GM21723 (cell line): ENCODE measurements at regions not wholly inside any gene's neighbourhood (a gene's known extent, or its start where the extent isn't known, plus 50 kb on each side); places are given as distances from the start of the nearest gene placed in this dataset.
"Not testable (repeated sequence)": the region's sequence is repeated elsewhere in the genome, so short reads cannot be mapped to it uniquely, and the experiment has no call there.

Experiments
- ATAC-seq: cut with Tn5 transposase; IDR thresholded peaks from one replicate; pipeline ENCODE4 v1.9.1; 2021; ENCODE audit warnings: mild to moderate bottlenecking, moderate library complexity; ENCODE audit not compliant: unreplicated experiment

DNA sequence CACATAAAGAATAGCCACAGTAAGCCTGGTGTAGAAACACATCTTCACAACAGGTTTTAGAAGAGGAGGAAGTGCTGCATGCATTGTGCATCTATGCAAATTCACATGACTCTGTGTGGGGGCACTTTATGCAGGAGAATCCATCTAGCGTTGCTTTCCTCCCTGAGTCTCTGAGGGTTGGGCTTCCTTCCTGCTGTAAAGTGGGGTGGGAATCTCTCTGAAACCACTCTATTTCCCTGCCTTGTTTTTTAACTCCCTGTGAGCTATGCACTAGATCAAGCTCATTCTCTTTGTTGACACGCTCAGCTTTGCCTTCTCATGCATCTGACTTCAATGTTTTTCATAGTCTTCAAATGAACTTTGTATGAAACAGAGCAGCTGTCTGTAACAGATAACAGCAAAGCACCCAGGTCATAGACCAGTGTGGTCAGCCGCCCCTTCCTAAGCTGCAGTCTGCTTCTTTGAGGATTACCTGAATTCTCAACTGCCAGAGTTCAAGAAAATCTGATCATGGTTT, 102.7 kb upstream of the DPH5 start:
- peak; percentile 96 for ATAC-seq

DNA sequence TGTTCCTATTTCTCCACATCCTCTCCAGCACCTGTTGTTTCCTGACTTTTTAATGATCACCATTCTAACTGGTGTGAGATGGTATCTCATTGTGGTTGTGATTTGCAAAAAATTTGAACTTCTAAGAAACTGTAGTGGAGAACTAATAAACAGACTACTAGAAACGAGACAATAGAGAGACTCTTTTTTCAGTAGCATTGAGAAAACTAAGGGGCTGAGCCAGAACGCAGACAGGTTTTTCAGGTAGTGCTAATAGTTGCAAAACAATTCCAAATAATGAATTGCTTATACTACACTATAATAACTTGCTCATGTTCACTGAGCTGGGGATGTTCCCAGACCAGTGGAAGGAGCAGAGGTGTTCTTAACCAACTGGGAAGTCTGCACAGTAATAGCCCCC, 98.8 kb upstream of the DPH5 start:
- no peak for ATAC-seq

DNA sequence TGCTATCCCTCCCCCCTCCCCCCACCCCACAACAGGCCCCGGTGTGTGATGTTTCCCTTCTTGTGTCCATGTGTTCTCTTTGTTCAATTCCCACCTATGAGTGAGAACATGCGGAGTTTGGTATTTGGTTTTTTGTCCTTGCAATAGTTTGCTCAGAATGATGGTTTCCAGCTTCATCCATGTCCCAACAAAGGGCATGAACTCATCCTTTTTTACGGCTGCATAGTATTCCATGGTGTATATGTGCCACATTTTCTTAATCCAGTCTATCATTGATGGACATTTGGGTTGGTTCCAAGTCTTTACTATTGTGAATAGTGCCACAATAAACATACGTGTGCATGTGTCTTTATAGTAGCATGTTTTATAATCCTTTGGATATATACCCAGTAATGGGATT, 98.3 kb upstream of the DPH5 start:
- not testable (repeated sequence) for ATAC-seq

DNA sequence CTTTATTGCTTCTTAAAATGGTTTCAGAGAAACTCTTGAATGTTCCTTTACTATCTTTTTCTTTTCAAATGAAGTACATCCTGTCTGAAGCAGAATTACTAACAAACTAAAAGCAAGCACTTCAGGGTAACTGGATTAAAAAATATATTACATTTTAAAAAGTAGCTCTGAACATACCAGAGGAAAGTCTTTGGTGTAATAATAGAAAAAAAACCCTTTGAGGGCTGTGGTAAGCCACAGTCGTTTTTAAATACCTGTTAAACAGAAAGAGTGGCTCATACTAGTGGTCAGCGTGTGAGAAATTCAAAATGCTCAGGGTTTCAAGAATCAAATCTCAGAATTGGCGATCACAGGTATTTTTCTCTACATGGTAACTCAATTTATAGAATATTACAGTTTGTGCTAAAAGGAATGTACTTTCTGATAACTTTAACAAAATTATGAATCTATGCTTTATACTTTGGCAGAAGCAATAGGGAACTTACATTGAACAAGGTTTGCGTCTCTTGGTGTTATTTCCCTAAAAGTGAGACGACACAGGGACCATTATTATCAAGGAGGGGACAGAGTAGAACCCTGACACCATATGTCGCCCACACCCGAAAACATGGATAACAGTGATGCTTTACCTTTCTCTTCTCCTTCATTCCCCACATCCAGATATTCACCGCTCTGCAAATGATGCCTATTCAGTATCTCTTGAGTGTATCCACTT, 97.0 kb upstream of the DPH5 start:
- ATAC-seq: peak; percentile 98

DNA sequence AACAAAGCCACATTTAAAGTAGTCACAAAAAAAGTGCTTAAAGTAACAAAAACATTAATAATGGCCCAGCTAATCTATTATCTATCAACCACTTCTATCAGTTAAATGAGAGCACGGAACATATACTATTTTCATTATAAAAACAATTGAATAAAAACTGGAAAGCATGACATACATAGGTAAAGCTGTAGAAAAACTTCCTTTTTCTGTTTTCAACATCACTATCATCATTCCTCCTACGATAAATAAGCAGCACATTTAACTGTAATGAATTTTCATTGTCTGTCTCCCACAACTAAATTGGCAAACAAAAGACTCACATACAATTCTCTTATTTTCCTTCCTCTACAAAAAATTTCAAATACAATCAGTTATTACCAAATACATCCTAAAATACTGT, 96.4 kb upstream of the DPH5 start:
- ATAC-seq: no peak

DNA sequence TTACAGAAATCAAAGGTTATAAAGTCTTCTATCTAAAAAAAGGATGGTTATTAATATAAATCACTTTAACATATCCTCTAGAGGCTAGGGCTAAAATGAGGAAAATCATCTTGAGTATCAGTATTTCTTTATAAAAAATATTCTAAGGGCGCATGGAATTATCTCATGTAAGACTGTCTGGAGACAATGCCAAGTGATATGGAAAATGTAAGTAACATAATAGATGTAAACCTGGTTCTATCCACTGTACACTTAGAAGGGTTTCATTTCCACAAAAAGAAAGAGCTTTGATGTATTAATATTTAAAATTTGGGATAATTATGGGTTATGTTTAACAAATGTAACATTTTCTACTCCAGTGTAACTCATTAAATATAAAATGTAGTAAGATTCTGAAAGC, 95.9 kb upstream of the DPH5 start:
- no peak for ATAC-seq

DNA sequence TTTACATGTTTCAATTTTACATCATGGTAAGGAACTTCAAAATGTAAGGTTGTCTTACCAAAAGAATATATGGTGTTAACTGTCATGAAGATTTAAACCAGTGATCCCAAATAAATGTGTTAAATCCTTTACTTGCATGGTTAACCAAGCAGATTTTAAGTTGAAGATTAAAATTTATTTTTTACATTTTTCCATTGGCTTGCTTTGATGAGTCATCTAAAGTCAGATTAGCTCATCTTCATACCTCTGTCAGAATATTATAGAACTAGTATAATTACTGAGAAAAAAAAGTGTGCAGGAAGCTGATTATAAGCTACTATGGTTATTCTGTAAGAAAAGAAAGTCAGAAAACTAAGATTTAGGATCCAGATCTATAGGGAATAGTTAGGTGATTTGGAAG, 95.3 kb upstream of the DPH5 start:
- no peak for ATAC-seq

DNA sequence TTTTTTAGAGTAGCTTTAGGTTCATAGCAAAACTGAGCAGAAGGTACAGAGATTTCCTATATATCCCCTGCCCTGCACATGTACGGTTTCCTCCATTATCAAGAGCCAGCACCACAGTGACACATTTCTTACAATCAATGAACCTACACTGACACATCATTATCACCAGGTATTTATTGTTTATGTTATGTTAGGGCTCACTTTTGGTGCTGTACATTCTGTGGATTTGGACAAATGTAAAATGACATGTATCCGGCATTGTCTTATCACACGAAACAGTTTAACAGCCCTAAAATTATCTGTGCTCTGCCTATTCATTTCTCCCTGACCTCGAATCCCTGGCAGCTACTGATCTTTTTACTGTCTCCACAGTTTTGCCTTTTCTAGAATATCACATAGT, 93.7 kb upstream of the DPH5 start:
- no peak for ATAC-seq

DNA sequence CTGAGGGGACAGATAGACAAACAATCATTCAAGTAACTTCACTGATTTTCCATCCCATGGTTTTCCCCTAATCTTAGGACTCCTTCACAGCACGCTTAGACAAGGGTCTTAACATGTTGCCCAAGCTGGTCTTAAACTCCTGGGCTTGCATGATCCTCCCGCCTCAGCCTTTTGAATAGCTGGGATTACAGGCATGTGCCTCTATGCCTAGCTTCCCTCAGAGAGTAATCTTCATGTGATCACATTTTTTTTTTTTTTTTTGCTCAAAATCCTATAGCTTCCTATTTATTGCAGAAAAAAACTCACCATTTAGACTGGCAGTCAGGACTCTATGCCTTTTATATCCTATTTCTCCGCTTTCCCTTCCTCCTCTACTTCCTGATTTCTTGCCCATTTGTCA, 90.4 kb upstream of the DPH5 start:
- no peak for ATAC-seq

DNA sequence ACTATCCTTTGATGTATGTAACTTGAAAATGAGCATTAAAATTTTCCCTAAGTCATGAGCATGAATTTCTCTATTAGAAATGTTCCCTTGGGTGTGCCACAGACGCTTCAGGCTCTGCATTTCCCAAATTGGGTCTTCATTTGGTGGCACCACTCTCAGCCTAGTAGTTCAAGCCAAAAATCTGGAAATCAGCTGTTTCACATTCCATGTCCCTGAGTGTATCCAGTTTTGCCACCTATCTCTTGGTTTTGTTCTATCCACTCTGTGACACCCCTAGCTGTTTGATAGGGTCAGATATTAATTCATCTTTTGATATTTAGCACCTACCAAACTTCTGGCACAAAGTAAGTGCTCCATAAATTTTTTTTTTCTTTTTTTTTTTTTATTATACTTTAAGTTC, 89.5 kb upstream of the DPH5 start:
- no peak for ATAC-seq

DNA sequence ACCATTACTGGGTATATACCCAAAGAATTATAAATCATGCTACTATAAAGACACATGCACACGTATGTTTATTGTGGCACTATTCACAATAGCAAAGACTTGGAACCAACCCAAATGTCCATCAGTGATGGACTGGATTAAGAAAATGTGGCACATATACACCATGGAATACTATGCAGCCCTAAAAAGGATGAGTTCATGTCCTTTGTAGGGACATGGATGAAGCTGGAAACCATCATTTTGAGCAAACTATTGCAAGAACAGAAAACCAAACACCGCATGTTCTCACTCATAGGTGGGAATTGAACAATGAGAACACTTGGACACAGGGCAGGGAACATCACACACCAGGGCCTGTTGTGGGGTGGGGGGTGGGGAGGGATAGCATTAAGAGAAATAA, 88.5 kb upstream of the DPH5 start:
- ATAC-seq: not testable (repeated sequence)

DNA sequence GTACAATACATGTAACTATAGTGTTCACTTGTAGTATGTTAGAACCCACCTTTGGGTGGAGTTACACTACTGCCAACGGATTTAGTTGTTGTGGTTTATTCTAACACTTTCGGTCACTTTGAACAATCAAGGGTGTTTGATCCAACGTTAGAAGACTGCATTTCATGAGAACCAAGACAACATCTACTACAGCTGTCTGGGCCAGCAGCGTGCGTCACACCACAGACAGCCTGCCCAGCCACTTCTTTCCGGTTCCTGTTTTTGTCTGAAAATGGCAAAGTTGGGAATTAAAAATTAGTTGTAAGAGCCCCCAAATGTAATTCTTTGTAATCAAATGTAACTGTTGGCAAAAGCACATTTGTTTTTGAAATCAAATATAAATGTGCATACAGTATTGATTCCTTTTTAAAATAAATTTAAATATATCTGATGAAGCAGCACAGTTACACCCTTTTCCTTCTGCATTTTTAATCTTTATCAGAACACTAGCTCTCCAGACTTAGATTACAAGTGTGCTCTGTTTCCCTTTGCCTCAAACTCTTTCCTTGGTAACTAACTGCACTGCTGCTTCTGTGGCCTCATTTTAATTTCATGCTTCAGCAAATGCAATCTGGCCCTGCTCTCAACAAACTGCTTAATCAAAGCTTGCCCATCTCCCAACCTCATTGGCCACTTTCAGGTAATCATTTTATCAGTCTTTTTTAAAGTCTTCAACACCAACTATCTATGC, 86.6 kb upstream of the DPH5 start:
- ATAC-seq: peak; percentile 94

DNA sequence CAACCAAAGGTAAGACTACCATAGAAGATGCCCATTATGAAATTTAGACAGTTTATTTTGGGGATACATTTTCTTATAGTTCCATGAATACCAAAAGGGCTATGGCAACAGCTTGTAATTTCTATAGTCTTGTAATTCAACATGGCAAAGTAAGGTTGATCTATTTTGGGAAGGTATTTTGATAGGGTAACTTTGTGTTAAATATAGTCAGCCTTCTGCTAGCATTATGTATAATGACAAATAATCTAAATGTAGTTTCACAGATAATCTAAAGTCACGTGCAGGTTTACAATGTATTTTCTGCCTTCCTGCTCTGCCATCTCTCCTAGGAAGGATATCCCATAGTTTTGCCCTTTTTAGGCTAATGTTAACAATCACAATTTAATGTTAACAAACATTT, 85.9 kb upstream of the DPH5 start:
- no peak for ATAC-seq

DNA sequence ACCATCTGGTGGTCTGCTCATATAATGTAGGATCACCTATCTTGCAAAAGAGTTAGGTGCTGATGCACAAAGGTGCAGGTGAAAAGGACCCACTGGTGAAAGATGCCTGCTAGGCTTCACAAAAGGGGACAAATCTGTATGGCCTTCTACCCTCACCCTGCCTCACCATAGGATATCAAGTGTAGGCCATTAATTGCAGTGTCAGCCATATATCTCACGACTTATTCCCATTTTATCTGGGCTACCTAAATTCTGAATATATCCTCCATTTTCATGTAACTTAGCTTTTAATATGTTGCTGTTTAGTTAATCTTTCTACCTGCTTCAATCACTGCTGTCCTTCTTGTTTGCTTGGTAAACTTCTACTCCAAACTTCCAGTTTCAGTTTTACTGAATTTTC, 84.2 kb upstream of the DPH5 start:
- ATAC-seq: no peak

DNA sequence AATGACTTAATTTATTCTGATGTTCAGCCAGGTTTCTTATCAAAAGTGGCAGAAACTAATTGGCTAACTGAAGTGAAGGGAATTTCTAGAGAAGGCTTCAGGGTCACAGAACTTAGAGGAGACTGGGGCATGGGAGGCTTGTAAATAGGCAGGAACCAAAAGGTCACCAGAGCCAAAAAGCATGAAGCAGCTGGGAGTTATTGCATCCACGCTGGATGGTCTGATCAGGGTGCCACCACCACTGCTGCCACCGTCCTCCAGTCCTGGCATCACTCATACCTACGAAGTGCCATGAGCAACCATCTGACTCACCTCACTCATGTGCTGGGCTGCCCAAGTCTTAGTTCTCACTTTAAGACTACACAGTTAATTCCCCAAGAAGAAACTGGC, 82.5 kb upstream of the DPH5 start:
- ATAC-seq: no peak

DNA sequence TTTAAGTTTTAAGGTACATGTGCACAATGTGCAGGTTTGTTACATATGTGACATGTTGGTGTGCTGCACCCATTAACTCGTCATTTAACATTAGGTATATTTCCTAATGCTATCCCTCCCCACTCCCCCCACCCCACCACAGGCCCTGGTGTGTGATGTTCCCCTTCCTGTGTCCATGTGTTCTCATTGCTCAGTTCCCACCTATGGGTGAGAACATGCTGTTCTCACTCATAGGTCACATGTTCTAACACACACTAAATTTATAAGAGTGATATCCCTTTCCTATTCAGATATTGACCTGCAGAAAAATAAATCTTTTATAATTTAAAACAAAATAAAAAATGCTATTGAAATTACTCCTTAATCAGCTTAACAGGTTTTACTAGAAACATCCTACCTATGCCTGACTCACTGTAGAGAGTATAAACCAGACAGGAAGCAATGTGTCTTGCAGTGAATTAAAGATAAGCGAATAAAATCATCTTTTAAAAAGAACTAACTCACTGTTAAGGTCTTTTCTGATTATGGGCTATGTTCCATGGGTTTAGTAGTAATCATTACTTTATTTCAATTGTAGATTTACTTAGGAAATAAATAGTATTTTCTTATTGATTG, 82.0 kb upstream of the DPH5 start:
- no peak for ATAC-seq

DNA sequence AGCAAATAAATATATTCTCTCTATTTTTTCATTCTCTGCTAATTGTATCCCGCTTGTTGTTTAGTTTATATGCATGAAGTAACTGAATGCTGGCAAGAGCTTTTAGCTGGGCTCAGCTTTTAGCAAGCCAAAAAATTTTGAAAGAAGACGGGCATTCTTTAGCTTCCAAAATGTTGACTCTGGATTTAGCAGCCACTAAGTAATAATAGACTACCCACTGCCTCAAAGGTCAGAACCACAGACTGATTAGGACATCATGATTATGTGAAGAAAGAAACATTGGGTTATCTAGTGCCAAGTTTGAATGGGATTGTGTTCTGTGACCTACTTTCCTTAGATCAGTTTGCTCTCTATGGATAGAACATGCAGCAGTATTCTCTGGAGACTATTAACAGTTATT, 80.3 kb upstream of the DPH5 start:
- ATAC-seq: no peak

DNA sequence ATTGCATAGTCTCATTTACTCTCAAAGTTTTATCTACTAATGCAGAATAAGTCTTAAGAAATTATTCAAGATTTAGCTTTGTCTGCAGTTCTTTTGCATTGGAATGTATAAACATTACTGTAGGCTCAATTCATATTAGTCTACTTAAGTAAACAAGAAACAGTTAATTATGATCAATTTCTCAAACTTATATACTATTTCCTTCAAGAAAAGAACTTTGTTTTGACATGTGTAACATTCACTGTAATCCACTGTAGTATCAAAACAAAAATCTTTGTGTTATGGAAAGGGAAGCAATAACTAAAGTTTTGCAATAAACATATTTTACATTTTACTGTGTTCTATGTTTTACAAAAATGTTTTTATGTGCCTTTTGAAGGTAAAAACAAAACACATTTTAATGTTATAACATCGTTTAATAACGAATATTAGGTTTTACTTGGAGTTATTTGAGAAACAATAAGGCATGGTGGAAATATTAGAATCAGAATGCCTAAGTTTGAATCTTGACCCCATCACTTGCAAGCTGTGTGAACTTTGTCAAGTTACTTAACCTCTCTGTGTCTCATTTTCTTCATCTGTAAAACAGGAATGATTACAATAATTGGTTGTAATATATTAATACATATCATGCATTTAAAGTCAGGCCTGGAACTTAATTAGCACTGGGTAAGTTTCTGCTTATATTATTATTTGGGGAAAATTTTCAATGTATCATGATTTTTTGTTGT, 77.0 kb upstream of the DPH5 start:
- ATAC-seq: no peak

DNA sequence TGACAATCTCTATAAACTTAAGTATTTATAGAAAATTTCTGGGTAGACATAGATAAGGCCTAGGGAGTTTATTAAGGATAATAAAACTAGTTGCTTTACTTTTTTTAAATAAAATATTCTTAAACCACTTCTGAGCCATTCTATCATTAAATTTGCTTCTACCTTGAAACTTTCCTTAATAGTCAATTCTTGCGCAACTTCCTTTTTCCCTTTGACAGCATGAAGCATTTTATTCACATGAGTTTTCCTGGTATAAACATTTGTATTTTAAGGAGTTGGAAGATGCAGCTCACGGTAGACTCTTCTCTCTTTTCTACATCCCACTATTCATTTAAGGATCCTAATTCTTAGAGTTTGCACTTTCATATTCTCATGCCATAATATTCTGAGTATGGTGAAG, 75.8 kb upstream of the DPH5 start:
- no peak for ATAC-seq

DNA sequence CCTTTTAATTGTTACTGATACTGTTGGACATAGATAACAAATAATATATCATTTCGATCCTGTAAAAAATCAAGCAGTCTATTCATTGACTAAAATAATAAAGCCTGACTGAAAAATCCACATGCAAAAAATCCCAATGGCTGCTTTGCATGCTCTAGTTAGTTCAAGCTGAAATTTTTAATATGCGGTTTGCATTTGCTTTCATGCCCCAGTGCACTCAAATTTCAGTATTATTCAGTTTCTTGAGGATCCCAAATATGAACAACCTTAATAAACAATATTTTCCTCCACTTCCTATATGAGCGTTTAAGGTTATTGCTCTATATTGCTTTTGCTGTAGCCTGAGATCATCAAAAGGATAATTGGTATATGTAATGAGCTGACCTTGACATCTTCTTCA, 75.1 kb upstream of the DPH5 start:
- no peak for ATAC-seq

DNA sequence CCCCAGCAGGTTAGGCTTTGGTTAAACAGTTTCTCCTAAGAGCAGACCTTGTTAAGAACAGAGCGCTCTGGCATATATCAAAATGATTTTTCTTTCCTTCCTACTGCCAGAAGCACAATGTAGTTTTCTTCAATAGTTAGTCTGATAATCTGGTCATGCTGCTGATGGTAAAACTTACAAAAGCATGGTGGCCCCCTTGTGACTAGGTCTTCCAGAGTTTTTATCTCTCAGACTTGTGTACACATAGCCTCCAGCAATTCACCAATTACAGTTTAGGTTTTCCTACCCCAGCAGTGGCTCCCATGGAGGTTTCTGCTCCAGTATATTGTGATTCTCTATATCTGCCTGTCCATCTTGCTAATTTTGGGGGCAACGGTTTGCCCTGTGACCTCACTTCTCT, 73.3 kb upstream of the DPH5 start:
- no peak for ATAC-seq

DNA sequence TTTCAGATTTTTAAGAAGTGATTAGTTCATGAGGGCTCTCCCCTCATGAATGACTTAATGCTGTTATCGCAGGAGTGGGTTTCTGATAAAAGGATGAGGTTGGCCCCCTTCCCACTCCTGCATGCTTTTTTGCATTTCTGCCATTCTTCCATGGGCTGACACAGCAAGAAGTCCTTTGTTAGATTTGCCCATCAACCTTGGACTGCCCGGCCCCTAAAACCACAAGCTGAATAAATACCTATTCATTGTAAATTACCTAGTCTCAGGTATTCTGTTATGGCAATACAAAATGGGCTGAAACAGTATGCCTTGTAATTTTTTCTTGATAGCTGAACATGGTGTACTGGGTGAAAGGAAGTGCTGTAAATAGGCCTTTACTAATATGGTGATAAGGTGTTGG, 72.7 kb upstream of the DPH5 start:
- no peak for ATAC-seq
